ENCODE measurements at regions not wholly inside any gene's neighbourhood (a gene's known extent, or its start where the extent isn't known, plus 50 kb on each side); places are given as distances from the start of the nearest gene placed in this dataset.

DNA sequence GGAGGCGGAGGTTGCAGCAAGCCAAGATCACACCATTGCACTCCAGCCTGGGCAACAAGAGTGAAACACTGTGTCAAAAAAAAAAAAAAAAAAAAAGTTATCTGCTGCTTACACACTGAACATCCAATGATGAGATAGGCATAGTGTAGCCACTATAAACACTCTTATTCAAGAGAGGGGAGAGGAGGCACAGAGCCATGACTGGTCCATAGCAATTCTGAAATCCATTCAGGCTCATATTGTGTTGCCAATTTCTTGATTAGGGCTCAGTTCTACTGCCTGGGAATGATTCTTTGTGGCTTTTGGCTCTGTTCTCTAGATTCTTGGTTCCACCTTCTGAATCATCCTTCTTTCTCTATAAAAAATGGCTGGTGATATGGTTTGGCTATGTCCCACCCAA is 136.1 kb downstream of the ZFP36L2 start (continued):
- TF ChIP-seq, protein P1, sequence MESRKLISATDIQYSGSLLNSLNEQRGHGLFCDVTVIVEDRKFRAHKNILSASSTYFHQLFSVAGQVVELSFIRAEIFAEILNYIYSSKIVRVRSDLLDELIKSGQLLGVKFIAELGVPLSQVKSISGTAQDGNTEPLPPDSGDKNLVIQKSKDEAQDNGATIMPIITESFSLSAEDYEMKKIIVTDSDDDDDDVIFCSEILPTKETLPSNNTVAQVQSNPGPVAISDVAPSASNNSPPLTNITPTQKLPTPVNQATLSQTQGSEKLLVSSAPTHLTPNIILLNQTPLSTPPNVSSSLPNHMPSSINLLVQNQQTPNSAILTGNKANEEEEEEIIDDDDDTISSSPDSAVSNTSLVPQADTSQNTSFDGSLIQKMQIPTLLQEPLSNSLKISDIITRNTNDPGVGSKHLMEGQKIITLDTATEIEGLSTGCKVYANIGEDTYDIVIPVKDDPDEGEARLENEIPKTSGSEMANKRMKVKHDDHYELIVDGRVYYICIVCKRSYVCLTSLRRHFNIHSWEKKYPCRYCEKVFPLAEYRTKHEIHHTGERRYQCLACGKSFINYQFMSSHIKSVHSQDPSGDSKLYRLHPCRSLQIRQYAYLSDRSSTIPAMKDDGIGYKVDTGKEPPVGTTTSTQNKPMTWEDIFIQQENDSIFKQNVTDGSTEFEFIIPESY (IDR thresholded peaks at IDR 0.05; ENCODE audit: extremely low read depth, insufficient replicate concordance, low read length), result no peak
- TF ChIP-seq ZNF274 (IDR thresholded peaks at IDR 0.05; ENCODE audit: low read depth, low read length) (no peak), ELF1 (IDR thresholded peaks at IDR 0.05; ENCODE audit: borderline replicate concordance, low read depth) (no peak), JUND (IDR thresholded peaks at IDR 0.05) (no peak), RAD21 (IDR thresholded peaks at IDR 0.05; ENCODE audit: low read depth) (no peak)

DNA sequence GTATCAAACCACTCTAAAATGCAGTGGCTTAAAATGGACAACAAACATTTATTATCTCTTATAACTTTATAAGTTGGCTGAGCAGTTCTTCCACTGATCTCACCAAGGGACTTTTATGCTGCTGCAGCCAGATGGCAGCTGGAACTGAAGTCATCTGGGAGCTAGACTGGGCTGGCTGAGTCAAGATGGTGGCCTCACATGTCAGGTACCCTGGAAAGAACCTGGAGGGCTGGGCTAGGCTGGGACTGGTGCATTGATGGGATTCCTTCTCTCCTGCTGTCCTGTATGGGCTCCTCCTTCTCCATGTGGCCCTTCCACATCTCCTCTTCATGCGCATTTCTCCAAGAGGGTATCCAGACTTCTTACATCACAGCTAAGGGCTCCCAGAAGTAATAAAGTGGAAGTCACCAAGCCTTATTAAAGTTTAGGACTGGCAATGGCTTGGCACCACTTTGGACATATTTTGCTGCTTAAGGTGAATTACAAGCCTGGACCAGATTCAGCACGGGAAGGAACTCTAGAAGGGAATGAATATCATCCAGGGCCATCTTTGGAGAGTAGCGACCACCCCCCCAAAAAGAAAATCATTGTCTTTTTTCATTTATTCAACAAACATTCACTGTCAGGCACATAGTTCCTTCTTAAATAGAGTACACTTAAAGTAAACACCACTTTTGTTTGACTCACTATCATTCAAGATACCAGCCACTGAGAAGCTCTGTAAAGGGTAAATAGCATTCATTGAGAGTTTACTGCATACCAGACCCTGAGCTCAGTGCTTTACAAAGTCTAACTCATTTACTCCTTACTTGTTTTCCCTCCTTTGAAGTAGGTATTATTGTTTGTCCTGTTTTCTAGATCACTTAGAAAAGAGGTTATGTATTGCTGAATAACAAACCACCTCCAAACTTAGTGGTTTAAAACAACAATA is 138.0 kb downstream of the ZFP36L2 start:
- Histone ChIP-seq H3K27me3 (ENCODE audit: insufficient read depth, low read length) (no peaks in the 10 kb centered on the region), H3K4me1 (ENCODE audit: control insufficient read depth in 1 of 2, insufficient read depth in 2 of 2, low read length in 2 of 2) (peaks cover 0 to 18% of the 10 kb centered on the region in 2 experiments; a peak in 2 of 4 replicates), H3K36me3 (ENCODE audit: control insufficient read depth in 1 of 2, insufficient read depth in 2 of 2, low read length in 2 of 2) (no peaks in the 10 kb centered on the region), H3K9me3 (ENCODE audit: control insufficient read depth in 1 of 2, insufficient read depth in 1 of 2, low read depth in 1 of 2, low read length in 2 of 2) (peaks cover 4 to 11% of the 10 kb centered on the region in 2 experiments; a peak in 2 of 4 replicates), H3K9ac (ENCODE audit: low read length) (no peak overlapping the region), H4K20me1 (ENCODE audit: insufficient read depth) (no peaks in the 10 kb centered on the region), H3K79me2 (ENCODE audit: insufficient read depth, low read length) (no peaks in the 10 kb centered on the region), H3K9me2 (ENCODE audit: insufficient read depth) (no peaks in the 10 kb centered on the region), H3K27ac (ENCODE audit: low read depth, low read length) (no peak overlapping the region), H2AFZ (ENCODE audit: low read depth, low read length, poor library complexity, severe bottlenecking) (no peak overlapping the region), H3K4me2 (ENCODE audit: low read length) (no peak overlapping the region), H3K4me3 (replicated peaks in 1 of 2; ENCODE audit: low read depth in 1 of 2, low read length in 2 of 2) (no peak overlapping the region)
- RAD21 ChIA-PET (ENCODE audit: low non-redundant PET in 1 of 2, low total read pairs in 2 of 2, uncharacterized antibody in 2 of 2, unreplicated experiment in 2 of 2), result no interaction called here
- ATAC-seq, result no peak
- BruUV-seq (replicated peaks), result no TSS peak
- CTCF ChIA-PET, result interaction anchor here (0.6 to 1.0 kb wide), 2 partner anchors 141 to 260 kb away, joined by 3 read pairs; no protein-coding TSS in a partner anchor
- TF ChIP-seq, protein P2, sequence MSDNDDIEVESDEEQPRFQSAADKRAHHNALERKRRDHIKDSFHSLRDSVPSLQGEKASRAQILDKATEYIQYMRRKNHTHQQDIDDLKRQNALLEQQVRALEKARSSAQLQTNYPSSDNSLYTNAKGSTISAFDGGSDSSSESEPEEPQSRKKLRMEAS (IDR thresholded peaks at IDR 0.05), result no peak
- no peak for TF ChIP-seq SIN3A (IDR thresholded peaks at IDR 0.05; ENCODE audit: low read depth)
- TF ChIP-seq, protein P1 (IDR thresholded peaks at IDR 0.05; ENCODE audit: extremely low read depth, insufficient replicate concordance, low read length), result no peak
- TF ChIP-seq SRF (IDR thresholded peaks at IDR 0.05; ENCODE audit: low read depth), result no peak
- POLR2A ChIA-PET, result no interaction called here
- intact Hi-C loops (cut with micrococcal nuclease), result no loop called here
- no peak for DNase-seq (ENCODE audit: low read depth, low spot score)
